HG03571 (cell line): ENCODE measurements at regions not wholly inside any gene's neighbourhood (a gene's known extent, or its start where the extent isn't known, plus 50 kb on each side); places are given as distances from the start of the nearest gene placed in this dataset.
"Not testable (repeated sequence)": the region's sequence is repeated elsewhere in the genome, so short reads cannot be mapped to it uniquely, and the experiment has no call there.

ENCODE experiments used
- ATAC-seq: cut with Tn5 transposase; IDR thresholded peaks from one replicate; pipeline ENCODE4 v1.9.1; 2021; ENCODE audit not compliant: unreplicated experiment

GRCh38 chr21:8377093-8377841, 2144.1 kb upstream of the TPTE start:
- ATAC-seq, result peak; percentile 58

DNA sequence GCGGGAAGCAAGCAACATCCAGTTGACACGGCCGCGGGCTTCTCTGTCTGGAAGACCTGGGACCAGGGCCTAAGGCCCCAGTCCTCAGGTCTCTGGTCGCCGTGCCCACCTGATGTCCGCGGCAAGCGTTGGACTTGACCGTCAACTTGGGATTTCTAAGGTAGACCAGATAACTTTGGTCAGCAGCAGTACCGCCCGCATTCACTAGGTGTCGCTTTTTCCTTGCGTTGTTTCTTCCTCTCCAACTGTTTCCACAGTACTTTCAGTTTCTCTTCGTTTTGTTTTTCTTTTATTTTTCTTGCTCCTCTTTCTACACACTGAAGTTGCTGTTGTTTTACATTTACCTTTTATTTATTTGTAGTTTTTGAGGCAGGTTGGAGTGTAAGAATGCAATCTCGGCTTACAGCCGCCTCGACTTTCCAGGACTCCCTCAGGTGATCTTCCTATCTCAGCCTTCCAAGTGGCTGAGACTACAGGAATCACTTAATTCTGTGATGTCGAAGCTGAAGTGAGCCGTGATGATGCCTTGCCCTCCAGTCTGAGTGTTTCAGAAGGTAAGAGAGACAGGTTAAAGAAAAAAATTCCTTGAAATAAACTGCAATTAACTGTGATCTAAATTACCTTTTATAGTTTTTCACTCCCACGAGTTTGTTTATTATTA, 2140.8 kb upstream of the TPTE start:
- peak; percentile 44 for ATAC-seq

- ATAC-seq, result not testable (repeated sequence)
These were observed 2133.0 kb upstream of the TPTE start for GRCh38 chr21:8388169-8388939.

DNA sequence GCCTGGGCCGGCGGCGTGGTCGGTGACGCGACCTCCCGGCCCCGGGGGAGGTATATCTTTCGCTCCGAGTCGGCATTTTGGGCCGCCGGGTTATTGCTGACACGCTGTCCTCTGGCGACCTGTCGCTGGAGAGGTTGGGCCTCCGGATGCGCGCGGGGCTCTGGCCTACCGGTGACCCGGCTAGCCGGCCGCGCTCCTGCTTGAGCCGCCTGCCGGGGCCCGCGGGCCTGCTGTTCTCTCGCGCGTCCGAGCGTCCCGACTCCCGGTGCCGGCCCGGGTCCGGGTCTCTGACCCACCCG, 2132.5 kb upstream of the TPTE start:
- not testable (repeated sequence) for ATAC-seq

GRCh38 chr21:8390550-8391171, 2130.7 kb upstream of the TPTE start:
- ATAC-seq, result not testable (repeated sequence)

- ATAC-seq, result not testable (repeated sequence)
These were observed 2127.0 kb upstream of the TPTE start for GRCh38 chr21:8394380-8394779.

- ATAC-seq, result not testable (repeated sequence)
These were observed 2125.4 kb upstream of the TPTE start for GRCh38 chr21:8395992-8396391.

- ATAC-seq, result not testable (repeated sequence)
These were observed 2122.4 kb upstream of the TPTE start for GRCh38 chr21:8398870-8399437.

- not testable (repeated sequence) for ATAC-seq
These were observed 2121.5 kb upstream of the TPTE start for GRCh38 chr21:8399866-8400265.

DNA sequence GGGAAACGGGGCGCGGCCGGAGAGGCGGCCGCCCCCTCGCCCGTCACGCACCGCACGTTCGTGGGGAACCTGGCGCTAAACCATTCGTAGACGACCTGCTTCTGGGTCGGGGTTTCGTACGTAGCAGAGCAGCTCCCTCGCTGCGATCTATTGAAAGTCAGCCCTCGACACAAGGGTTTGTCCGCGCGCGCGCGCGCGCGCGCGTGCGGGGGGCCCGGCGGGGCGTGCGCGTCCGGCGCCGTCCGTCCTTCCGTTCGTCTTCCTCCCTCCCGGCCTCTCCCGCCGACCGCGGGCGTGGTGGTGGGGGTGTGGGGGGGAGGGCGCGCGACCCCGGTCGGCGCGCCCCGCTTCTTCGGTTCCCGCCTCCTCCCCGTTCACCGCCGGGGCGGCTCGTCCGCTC, 2119.6 kb upstream of the TPTE start:
- not testable (repeated sequence) for ATAC-seq

GRCh38 chr21:8406331-8406730, 2115.1 kb upstream of the TPTE start:
- ATAC-seq, result not testable (repeated sequence)

DNA sequence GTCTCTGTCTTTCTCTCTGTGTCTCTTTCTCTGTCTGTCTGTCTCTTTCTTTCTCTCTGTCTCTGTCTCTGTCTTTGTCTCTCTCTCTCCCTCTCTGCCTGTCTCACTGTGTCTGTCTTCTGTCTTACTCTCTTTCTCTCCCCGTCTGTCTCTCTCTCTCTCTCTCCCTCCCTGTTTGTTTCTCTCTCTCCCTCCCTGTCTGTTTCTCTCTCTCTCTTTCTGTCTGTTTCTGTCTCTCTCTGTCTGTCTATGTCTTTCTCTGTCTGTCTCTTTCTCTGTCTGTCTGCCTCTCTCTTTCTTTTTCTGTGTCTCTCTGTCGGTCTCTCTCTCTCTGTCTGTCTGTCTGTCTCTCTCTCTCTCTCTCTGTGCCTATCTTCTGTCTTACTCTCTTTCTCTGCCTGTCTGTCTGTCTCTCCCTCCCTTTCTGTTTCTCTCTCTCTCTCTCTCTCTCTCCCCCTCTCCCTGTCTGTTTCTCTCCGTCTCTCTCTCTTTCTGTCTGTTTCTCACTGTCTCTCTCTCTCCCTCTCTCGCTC, 2110.2 kb upstream of the TPTE start:
- ATAC-seq, result not testable (repeated sequence)

GRCh38 chr21:8419925-8420560, 2101.3 kb upstream of the TPTE start:
- ATAC-seq, result peak; percentile 82

GRCh38 chr21:8427790-8428667, 2093.4 kb upstream of the TPTE start:
- ATAC-seq, result peak; percentile 34

DNA sequence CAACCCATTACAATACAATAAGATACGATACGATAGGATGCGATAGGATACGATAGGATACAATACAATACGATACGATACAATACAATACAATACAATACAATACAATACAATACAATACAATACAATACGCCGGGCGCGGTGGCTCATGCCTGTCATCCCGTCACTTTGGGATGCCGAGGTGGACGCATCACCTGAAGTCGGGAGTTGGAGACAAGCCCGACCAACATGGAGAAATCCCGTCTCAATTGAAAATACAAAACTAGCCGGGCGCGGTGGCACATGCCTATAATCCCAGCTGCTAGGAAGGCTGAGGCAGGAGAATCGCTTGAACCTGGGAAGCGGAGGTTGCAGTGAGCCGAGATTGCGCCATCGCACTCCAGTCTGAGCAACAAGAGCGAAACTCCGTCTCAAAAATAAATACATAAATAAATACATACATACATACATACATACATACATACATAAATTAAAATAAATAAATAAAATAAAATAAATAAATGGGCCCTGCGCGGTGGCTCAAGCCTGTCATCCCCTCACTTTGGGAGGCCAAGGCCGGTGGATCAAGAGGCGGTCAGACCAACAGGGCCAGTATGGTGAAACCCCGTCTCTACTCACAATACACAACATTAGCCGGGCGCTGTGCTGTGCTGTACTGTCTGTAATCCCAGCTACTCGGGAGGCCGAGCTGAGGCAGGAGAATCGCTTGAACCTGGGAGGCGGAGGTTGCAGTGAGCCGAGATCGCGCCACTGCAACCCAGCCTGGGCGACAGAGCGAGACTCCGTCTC, 2092.5 kb upstream of the TPTE start:
- ATAC-seq, result peak; percentile 80

DNA sequence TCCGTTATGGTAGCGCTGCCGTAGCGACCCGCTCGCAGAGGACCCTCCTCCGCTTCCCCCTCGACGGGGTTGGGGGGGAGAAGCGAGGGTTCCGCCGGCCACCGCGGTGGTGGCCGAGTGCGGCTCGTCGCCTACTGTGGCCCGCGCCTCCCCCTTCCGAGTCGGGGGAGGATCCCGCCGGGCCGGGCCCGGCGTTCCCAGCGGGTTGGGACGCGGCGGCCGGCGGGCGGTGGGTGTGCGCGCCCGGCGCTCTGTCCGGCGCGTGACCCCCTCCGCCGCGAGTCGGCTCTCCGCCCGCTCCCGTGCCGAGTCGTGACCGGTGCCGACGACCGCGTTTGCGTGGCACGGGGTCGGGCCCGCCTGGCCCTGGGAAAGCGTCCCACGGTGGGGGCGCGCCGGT, 2086.7 kb upstream of the TPTE start:
- not testable (repeated sequence) for ATAC-seq

GRCh38 chr21:8443093-8443492, 2078.3 kb upstream of the TPTE start:
- not testable (repeated sequence) for ATAC-seq

GRCh38 chr21:8449807-8450206, 2071.6 kb upstream of the TPTE start:
- ATAC-seq, result not testable (repeated sequence)
